ENCODE measurements at regions not wholly inside any gene's neighbourhood (a gene's known extent, or its start where the extent isn't known, plus 50 kb on each side); places are given as distances from the start of the nearest gene placed in this dataset.

DNA sequence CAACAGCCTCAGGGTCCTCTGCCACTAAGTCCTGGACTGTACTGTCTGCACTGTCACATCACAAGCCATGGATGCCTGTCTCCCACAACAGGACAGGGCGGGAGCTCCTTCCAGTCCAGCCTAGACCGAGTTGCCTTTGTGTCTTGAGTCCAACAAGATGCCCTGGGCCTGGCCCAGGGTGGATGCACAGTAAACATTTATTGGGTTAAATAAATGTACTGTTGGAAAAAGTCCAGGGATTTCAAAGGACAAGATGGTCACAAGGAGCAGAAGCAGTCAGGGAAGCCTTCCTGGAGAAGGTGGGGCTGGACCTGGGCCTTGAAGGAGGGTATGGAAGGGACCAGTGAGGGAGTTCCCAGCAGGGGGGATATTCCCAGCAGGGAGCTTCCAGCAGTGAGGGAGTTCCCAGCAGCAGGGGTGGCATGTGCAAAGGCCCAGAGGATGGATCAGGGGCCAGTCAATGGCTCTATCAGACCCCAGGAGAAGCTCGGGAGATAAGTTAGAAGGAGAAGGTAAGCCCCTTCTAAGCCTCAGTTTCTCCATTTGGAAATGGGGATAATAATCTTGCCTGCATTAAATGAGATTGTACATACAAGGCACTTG, 72.7 kb upstream of the NEURL1B start:
- DNase-seq, result no peak

DNA sequence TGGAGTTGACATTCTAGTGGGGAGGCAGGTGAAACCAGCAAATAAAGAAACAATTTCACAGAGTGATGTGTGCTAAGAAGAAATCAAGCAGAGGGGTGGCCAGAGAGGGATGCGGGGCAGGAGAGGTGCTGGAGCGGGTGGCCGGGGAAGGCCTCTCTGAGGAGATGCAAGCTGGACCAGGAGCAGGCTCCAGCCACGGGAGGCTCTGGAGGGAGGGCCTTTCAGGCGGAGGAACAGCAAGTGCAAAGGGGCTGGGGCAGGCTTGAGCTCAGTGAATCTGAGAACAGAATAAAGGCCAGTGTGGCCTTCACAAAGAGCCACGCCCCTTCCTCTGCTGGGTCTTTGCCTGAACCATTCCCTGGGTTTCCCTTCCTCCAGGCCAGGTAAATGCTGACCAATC, 73.2 kb upstream of the NEURL1B start:
- no peak for DNase-seq

GRCh38 chr5:172567294-172567693, 73.8 kb upstream of the NEURL1B start:
- no peak for DNase-seq

DNA sequence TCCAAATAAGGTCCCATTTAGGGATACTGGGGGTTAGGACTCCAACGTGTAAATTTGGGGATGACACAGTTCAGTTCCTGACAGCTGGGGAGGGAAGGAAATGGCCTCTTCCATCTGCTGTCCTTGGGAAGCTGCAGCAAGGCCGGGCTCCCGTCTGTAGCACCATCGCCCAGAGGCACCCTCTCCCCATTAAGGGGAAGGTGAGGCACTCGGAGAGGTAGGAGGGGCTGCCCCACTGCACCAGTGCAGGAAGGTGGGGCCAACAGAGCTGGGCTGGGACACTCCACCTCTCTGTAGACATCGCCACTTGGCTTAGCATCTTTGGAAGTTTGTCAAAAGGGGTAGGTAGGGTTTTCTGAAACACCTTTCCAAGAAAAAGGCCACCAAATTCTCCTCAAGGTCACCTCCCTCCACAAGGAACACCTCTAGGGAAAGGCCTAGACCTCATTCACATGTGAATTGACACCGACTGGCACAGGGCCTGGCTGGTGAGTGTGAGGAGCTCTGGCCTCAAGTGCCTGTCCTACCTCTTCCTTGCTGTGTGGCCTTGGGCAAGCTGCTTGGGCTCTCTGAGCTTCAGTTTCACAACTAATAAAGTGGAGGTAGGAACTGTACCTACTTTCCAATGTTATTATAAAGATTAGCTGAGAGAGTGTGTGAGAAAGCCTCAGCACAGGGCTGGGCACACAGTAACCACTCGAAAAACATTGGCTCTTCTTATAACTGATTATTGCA, 75.0 kb upstream of the NEURL1B start:
- no peak for DNase-seq

GRCh38 chr5:172565455-172565854, 75.6 kb upstream of the NEURL1B start:
- no peak for DNase-seq

DNA sequence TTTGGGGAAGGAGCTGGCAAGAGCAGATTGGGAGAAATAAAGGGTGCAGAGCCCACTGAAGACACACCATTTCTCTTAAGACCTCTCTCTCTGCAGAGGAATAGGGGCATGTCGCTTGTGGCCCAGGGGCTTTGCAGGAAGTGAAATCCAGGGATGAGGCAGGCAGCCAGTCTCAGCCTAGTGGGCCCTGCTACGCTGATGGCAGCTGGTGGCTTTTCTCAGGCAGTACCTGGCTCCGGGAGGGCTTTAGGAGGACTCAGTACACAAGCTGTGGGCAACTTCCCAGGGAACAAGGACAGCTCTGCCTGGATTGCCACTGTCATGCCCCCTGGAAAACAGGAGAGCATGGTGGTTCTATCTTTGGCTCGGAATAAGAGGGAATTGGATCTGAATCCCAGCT, 76.2 kb upstream of the NEURL1B start:
- DNase-seq, result no peak

GRCh38 chr5:172564188-172564587, 76.9 kb upstream of the NEURL1B start:
- no peak for DNase-seq

DNA sequence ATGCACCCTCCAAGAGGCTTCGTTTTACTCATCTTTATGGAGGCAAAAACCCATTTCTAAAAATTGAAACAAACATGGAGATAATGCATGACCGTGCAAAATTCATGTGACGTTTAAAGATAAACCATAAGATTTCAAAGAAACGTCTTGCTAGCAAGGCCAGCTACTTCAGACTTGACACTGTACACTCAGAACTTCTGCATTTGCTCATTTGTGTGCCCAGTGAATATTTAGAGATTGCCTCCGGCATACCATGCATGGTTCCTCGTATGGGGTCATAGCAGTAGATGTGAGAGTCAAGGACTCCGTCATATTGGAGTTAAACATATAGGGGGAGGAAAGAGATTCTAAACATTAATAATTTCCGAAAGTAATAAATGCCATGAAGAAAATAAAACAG, 78.6 kb upstream of the NEURL1B start:
- DNase-seq, result no peak

GRCh38 chr5:172561151-172561550, 79.9 kb upstream of the NEURL1B start:
- DNase-seq, result no peak

DNA sequence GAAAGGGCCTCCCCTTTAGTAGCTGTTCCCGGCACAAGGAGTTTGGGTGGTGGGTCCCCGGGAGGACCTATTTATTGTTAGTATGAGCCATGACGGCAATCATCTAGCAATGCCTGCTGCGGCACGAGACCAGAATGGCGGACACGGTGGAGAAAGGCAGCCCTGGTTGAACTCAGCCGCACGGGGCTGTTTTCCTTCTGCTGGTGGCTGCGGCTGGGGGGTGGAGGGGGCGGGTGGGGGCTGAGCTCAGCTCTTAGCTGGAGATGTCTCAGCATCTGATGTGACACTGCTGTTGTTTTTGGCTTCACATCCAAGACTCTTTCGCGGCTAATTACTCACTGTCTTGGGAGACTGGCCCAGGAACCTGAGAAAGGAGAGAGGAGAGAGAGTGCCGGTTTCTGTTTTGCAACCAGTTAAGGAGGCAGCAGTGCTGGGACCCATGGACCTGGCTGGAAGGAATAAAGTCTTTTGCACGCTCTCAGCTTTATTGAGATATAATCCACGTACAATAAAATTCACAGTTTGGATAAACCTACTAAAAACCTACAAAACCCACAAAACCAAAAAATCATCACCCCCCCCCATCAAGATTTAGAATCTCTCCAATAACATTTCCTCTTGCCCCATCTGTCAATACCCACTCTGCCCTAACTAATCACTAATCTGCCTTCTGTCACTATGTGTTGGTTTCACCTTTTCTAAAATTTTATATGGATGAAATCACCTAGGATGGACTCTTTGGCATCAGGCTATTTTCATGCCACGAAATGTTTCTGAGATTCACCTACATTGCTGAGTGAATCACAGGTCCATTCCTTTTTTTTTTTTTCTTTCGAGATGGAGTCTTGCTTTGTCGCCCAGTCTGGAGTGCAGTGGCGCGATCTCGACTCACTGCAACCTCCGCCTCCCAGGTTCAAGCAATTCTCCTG, 81.8 kb upstream of the NEURL1B start:
- peak; percentile 22 for DNase-seq

DNA sequence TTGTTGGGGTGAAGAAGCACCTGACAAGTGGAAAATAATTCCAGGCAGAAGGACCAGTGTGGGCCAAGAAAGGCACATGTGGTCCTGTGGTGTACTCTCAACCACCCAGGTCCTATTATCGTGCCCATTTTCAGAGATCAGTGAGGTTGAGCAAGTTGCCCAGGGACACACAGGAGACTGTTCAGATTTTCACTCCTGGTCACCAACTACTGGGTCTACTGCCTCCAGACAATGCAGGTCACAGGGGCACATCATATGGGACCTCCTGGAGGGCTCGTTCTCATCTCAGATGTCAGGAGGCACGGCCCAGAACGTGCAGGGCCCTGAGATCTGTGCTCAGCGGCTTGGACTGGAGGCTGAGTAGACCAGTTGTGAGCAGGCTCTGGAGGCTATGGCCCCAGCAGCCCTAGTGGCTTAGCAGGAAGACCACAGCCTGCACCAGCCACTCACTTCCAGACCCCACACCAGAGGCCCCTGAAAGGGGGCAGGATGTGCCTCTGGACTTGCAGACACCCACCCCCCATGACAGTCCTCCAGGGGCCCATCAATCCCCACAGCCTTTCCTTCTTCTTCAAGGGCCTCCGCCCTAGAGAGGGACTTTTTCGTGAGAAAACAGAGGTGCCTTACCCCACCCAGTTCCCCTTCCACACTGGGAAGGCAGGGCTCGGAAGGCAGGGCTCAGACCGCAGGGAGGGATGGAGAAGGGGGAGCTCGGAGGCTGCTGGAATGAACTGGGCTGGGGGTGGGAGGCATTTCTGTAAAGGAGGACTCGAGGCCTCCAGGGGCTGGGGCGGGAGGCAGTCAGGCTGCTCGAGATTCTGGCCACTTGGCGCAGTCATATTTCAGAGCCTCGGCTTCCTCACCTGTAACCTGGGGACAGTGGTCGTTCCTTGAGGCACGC, 82.7 kb upstream of the NEURL1B start:
- no peak for DNase-seq

- DNase-seq, result no peak
Observed at GRCh38 chr5:172556971-172557461, 84.0 kb upstream of the NEURL1B start.

DNA sequence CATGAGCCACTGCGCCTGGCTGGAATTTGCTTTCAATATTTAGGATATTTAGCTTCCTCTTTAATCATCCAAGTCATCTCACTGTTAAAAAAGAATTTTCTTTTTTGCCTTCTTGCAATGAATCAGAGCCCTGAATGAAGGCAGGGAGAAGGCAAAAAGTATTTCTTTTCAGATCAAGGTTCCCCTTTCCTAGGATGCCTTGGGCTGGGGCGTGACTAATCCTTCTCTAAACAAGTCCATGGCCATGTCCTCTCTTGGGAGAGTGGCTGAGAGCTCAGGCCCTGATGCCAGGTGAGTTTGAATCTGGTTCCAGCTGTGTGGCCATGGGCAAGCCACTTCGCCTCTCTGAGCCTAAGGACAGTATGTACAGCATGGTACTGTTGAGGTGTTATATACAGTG, 84.8 kb upstream of the NEURL1B start:
- DNase-seq, result no peak

GRCh38 chr5:172554562-172554961, 86.5 kb upstream of the NEURL1B start:
- DNase-seq, result no peak

GRCh38 chr5:172553903-172554302, 87.2 kb upstream of the NEURL1B start:
- no peak for DNase-seq

DNA sequence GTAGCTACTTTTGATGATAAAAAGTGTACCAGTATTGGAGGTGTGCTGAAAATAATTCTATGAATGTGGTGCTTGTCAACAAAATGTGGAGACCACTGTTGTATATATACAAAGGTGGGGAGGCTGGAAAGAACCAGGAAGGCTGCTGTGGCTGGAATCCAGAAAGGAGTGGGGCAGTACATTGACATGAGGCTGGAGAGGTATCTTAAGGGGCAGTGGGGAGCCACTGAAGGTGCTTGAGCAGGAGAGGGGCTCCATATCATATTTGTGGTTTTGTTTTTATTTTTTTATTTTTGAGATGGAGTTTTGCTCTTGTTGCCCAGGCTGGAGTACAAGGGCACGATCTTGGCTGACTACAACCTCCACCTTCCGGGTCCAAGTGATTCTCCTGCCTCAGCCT, 87.9 kb upstream of the NEURL1B start:
- no peak for DNase-seq

GRCh38 chr5:172550996-172551395, 90.1 kb upstream of the NEURL1B start:
- DNase-seq, result no peak

- no peak for DNase-seq
Observed at GRCh38 chr5:172550096-172550765, 90.8 kb upstream of the NEURL1B start.

DNA sequence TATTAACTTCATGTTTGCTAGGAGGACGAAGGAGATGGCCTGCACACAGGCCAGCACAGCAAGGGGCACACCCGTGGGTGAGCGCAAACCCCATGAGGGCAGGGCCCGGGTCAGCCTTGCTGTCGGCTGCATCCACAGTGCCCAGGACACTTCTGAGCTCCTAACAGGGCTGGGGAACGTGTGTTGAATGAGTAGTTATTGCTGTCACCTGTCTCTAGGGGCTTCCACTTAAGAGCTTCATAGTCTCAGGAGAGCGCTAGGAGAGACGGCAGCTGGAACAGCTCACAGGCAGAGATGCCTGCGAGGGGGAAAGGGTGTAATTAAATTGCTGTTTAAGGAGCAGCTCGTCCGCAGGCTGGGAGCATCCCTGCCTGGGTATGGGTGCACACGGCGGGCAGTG, 91.4 kb upstream of the NEURL1B start:
- no peak for DNase-seq

DNA sequence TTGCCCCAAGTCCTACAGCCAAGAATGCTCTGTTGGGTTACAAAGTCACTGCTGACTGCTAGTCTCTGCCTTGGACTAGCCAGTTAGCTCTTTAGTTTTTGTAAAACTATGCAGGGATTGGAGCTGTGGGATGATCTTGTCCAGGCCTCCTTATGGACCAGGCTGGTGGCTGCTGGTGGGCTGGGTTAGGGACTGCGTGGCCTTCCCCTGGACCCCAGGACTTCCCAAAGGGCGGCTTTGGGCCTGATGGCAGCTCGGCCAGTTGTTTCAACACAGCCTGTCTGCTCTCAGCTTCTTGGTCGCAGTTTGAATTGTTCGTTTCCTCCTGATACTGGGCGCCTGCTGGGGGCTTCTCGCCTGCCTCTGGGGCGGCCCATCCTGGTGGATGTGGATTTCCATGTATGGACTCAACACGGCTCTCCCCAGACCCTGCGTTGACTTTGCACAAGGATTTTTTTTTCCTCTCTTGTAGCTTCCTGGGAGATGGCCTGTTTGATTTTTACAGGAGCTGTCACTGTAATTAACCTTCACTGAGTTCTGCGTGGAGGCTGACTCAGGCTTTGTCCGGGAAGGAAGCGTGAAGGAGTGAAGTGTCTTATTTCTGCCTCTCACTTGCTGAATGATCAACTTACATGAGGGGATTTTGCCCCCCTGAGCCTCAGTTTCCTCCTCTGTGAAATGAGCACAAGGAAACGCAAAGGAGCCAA, 91.9 kb upstream of the NEURL1B start:
- no peak for DNase-seq

DNA sequence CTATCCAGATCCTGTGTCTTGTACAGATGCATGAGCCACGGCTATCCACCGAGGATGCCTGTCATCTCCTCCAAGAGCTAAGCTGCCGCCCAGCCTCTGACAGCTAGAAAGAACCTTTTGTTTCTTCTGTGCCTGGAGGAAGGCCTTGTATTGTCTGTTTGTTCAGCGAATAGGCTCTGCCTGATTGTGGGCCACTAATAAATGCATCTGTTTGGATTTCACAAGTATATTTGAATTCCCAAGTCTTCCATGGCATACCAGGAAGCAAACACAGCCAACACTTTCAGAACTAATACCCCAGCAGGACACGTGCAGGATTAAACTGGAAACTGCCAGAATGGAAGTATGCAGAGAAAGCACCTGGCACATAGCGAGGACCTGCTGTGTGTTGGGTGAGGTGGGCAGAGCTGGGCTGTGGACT, 92.7 kb upstream of the NEURL1B start:
- DNase-seq, result no peak

Data from amniotic stem cell (primary cell).